ENCODE measurements at regions not wholly inside any gene's neighbourhood (a gene's known extent, or its start where the extent isn't known, plus 50 kb on each side); places are given as distances from the start of the nearest gene placed in this dataset.

DNA sequence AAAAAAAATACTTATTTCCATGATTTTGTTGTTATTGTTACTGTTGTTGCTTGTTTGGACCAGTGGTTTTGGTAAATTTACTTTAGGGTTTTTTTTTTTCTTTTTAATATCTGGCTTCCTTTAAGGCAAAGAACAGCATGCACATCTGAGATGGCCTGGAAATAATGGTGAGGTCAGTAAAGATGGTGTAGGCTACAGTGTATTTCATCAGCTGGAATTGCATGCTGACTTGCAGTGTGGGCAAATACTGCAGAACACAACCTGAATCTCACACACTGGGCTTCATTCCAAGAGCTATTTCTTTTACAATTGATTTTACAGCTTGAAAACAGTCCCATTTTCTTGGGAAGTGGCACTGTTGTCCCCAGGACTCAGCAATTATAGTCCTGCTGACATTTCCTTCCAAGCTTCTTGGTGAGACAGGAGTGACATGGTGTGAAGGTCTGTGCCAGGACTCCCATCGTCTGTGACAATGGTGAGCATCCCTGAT lies 376.1 kb upstream of the SOX11 start:
- Histone ChIP-seq H3K27ac (ENCODE audit: extremely low read depth, low read depth, low read length) (no peak overlapping the region), H3K36me3 (ENCODE audit: control insufficient read depth in 2 of 2, insufficient read depth in 1 of 2, low read length in 2 of 2) (no peaks in the 10 kb centered on the region), H3K4me3 (ENCODE audit: low read depth, low read length) (no peak overlapping the region), H3K9me3 (ENCODE audit: control insufficient read depth, insufficient read depth, low read depth, low read length) (no peaks in the 10 kb centered on the region), H3K4me1 (ENCODE audit: control insufficient read depth, insufficient read depth, low read length) (no peaks in the 10 kb centered on the region)
- ChIA-PET CTCF (interaction anchor here (0.6 to 0.7 kb wide), 2 partner anchors 104 to 123 kb away, joined by 3 to 4 read pairs; no protein-coding TSS in a partner anchor), POLR2A (no interaction called here)
- TF ChIP-seq ZFHX2 (tag by site-specific recombination; conservative IDR thresholded peaks at IDR 0.05) (no peak), KLF8 (tag by site-specific recombination; IDR thresholded peaks at IDR 0.05) (no peak), ZNF114 (tag by site-specific recombination; IDR thresholded peaks at IDR 0.05) (no peak), ZNF561 (tag by site-specific recombination; IDR thresholded peaks at IDR 0.05; ENCODE audit: borderline replicate concordance) (no peak), ZNF214 (tag by site-specific recombination; IDR thresholded peaks at IDR 0.05; ENCODE audit: borderline replicate concordance) (no peak), ZNF155 (tag by site-specific recombination; IDR thresholded peaks at IDR 0.05) (no peak), ZNF37A (tag by site-specific recombination; IDR thresholded peaks at IDR 0.05) (no peak), ZNF239 (tag by site-specific recombination; IDR thresholded peaks at IDR 0.05) (no peak), ZNF843 (tag by site-specific recombination; IDR thresholded peaks at IDR 0.05) (no peak), ZNF558 (tag by site-specific recombination; IDR thresholded peaks at IDR 0.05) (no peak), ZNF621 (tag by site-specific recombination; IDR thresholded peaks at IDR 0.05) (no peak), ZNF629 (tag by site-specific recombination; IDR thresholded peaks at IDR 0.05) (no peak), ZNF184 (tag by site-specific recombination; IDR thresholded peaks at IDR 0.05) (no peak), ZEB2 (tag by site-specific recombination; IDR thresholded peaks at IDR 0.05) (no peak), ZNF549 (tag by site-specific recombination; IDR thresholded peaks at IDR 0.05) (no peak), ZNF426 (tag by site-specific recombination; IDR thresholded peaks at IDR 0.05) (no peak), ZNF658 (tag by site-specific recombination; IDR thresholded peaks at IDR 0.05) (no peak), ZNF677 (tag by site-specific recombination; IDR thresholded peaks at IDR 0.05) (no peak)
- TF ChIP-seq, protein P1, sequence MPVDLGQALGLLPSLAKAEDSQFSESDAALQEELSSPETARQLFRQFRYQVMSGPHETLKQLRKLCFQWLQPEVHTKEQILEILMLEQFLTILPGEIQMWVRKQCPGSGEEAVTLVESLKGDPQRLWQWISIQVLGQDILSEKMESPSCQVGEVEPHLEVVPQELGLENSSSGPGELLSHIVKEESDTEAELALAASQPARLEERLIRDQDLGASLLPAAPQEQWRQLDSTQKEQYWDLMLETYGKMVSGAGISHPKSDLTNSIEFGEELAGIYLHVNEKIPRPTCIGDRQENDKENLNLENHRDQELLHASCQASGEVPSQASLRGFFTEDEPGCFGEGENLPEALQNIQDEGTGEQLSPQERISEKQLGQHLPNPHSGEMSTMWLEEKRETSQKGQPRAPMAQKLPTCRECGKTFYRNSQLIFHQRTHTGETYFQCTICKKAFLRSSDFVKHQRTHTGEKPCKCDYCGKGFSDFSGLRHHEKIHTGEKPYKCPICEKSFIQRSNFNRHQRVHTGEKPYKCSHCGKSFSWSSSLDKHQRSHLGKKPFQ (tag by site-specific recombination; IDR thresholded peaks at IDR 0.05), result no peak

DNA sequence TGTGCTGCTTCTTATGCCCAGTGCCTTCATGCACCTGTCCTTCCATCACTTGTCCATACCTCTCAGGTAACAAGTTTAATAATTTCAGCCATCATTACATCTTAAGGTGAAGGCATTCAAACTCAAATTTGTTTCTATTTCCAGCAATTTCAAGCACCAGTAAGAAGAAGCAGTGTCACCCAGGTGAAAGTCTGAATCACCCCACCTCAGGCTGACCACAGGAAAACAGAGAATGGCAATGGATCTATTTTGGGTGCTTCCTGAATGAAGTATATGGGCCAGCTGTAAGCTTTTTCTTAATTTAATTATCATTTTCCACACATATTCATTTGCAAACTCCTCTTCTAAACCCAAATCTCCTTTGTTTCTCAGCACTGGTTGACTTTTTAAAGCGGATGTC lies 372.7 kb upstream of the SOX11 start:
- POLR2A ChIA-PET, result no interaction called here
- H3K4me1 ChIP-seq (ENCODE audit: control insufficient read depth, insufficient read depth, low read length), result no peaks in the 10 kb centered on the region
- CTCF ChIA-PET, result no interaction called here
- no peak overlapping the region for H3K4me3 ChIP-seq (ENCODE audit: low read depth, low read length)
- H3K27ac ChIP-seq (ENCODE audit: extremely low read depth, low read depth, low read length), result no peak overlapping the region
- no peaks in the 10 kb centered on the region for H3K36me3 ChIP-seq (ENCODE audit: control insufficient read depth in 2 of 2, insufficient read depth in 1 of 2, low read length in 2 of 2)
- H3K9me3 ChIP-seq (ENCODE audit: control insufficient read depth, insufficient read depth, low read depth, low read length), result no peaks in the 10 kb centered on the region
- TF ChIP-seq, protein P2, sequence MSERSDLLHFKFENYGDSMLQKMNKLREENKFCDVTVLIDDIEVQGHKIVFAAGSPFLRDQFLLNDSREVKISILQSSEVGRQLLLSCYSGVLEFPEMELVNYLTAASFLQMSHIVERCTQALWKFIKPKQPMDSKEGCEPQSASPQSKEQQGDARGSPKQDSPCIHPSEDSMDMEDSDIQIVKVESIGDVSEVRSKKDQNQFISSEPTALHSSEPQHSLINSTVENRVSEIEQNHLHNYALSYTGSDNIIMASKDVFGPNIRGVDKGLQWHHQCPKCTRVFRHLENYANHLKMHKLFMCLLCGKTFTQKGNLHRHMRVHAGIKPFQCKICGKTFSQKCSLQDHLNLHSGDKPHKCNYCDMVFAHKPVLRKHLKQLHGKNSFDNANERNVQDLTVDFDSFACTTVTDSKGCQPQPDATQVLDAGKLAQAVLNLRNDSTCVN (tag by site-specific recombination; optimal IDR thresholded peaks at IDR 0.05), result no peak

DNA sequence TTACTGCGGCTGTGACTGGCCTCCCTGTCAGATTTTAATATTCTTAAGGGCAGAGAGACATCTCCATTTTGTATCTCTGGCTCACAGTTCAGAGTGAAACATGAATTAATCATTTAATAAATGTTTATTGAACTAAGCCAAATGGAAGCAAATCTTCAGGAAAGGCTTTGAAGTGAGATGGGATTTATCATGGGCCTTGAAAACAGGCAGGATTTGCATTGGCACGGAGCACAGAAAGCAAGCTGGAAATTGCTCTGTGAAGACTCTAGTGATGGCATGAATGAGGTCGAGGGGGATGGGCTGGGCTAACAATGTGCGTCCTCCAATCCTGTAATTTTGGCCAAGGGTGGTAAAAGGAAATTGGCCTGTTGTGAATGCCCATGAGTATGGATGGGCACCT lies 369.8 kb upstream of the SOX11 start:
- Histone ChIP-seq H3K36me3 (ENCODE audit: control insufficient read depth in 2 of 2, insufficient read depth in 1 of 2, low read length in 2 of 2) (no peaks in the 10 kb centered on the region), H3K4me1 (ENCODE audit: control insufficient read depth, insufficient read depth, low read length) (no peaks in the 10 kb centered on the region), H3K27ac (ENCODE audit: extremely low read depth, low read depth, low read length) (no peak overlapping the region), H3K9me3 (ENCODE audit: control insufficient read depth, insufficient read depth, low read depth, low read length) (no peaks in the 10 kb centered on the region), H3K4me3 (ENCODE audit: low read depth, low read length) (no peak overlapping the region)
- ChIA-PET POLR2A (no interaction called here), CTCF (no interaction called here)
- TF ChIP-seq KLF10 (tag by site-specific recombination; IDR thresholded peaks at IDR 0.05), result no peak
- no peak for TF ChIP-seq ZBTB21 (tag by site-specific recombination; IDR thresholded peaks at IDR 0.05)
- TF ChIP-seq FEZF1 (tag by site-specific recombination; IDR thresholded peaks at IDR 0.05), result no peak
- TF ChIP-seq HOXC10 (CRISPR knock-in tag; IDR thresholded peaks at IDR 0.05), result no peak
- no peak for TF ChIP-seq SALL2 (tag by site-specific recombination; IDR thresholded peaks at IDR 0.05; ENCODE audit: borderline replicate concordance)
- no peak for TF ChIP-seq ZNF626 (tag by site-specific recombination; IDR thresholded peaks at IDR 0.05)
- TF ChIP-seq, protein P3, sequence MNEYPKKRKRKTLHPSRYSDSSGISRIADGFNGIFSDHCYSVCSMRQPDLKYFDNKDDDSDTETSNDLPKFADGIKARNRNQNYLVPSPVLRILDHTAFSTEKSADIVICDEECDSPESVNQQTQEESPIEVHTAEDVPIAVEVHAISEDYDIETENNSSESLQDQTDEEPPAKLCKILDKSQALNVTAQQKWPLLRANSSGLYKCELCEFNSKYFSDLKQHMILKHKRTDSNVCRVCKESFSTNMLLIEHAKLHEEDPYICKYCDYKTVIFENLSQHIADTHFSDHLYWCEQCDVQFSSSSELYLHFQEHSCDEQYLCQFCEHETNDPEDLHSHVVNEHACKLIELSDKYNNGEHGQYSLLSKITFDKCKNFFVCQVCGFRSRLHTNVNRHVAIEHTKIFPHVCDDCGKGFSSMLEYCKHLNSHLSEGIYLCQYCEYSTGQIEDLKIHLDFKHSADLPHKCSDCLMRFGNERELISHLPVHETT (tag by site-specific recombination; IDR thresholded peaks at IDR 0.05), result no peak
- TF ChIP-seq ZNF10 (tag by site-specific recombination; IDR thresholded peaks at IDR 0.05), result no peak
- TF ChIP-seq ZNF324 (tag by site-specific recombination; IDR thresholded peaks at IDR 0.05), result no peak
- no peak for TF ChIP-seq ZNF433 (tag by site-specific recombination; IDR thresholded peaks at IDR 0.05; ENCODE audit: low read depth)
- TF ChIP-seq ZNF544 (tag by site-specific recombination; IDR thresholded peaks at IDR 0.05), result no peak
- TF ChIP-seq ZNF292 (tag by site-specific recombination; IDR thresholded peaks at IDR 0.05; ENCODE audit: borderline replicate concordance, low read depth), result no peak
- no peak for TF ChIP-seq ZSCAN30 (tag by site-specific recombination; IDR thresholded peaks at IDR 0.05)
